Neural cell (in vitro differentiated cells): ENCODE measurements at regions not wholly inside any gene's neighbourhood (a gene's known extent, or its start where the extent isn't known, plus 50 kb on each side); places are given as distances from the start of the nearest gene placed in this dataset.

ENCODE experiments used
- CTCF ChIP-seq: fragments of 450-650 bp; IDR thresholded peaks from 2 replicates; pipeline ENCODE4 v1.5.1; 2014; ENCODE audit warnings: antibody characterized with exemption, mild to moderate bottlenecking, moderate library complexity; ENCODE audit not compliant: poor library complexity, severe bottlenecking
- EZH2 ChIP-seq: fragments of 200-600, 300-800 bp; shearing (Covaris generic), sonication (generic); IDR thresholded peaks from 2 replicates; pipeline ENCODE4 v1.6.1; 2014; ENCODE audit warnings: antibody characterized with exemption, low read length, borderline replicate concordance, mild to moderate bottlenecking; ENCODE audit not compliant: insufficient read depth, poor library complexity, severe bottlenecking
- MXI1 ChIP-seq: fragments of 450-650 bp; conservative IDR thresholded peaks from 2 replicates; pipeline ENCODE4 v1.6.1; 2014; ENCODE audit warnings: antibody characterized with exemption, mild to moderate bottlenecking; ENCODE audit not compliant: poor library complexity, severe bottlenecking
- POLR2AphosphoS5 ChIP-seq: IDR thresholded peaks from 2 replicates; pipeline ENCODE4 v1.6.1; 2012
- RAD21 ChIP-seq: fragments of 450-650 bp; conservative IDR thresholded peaks from 2 replicates; pipeline ENCODE4 v1.6.1; 2014; ENCODE audit warnings: antibody characterized with exemption, mild to moderate bottlenecking, moderate library complexity
- REST ChIP-seq: IDR thresholded peaks from 2 replicates; pipeline ENCODE4 v1.6.1; 2012; ENCODE audit warnings: borderline replicate concordance
- SMC3 ChIP-seq: fragments of 450-650 bp; conservative IDR thresholded peaks from 2 replicates; pipeline ENCODE4 v1.6.1; 2014; ENCODE audit warnings: antibody characterized with exemption, mild to moderate bottlenecking, moderate library complexity; ENCODE audit not compliant: poor library complexity
- TAF1 ChIP-seq: IDR thresholded peaks from 2 replicates; pipeline ENCODE4 v1.6.1; 2012; ENCODE audit warnings: low read depth

GRCh38 chr6:116983375-116983774, 106.3 kb downstream of the RFX6 start:
- TF ChIP-seq CTCF (no peak), EZH2 (no peak), TAF1 (no peak), MXI1 (no peak), REST (no peak), RAD21 (no peak), POLR2AphosphoS5 (no peak), SMC3 (no peak)
